H1 (cell line): ENCODE measurements at regions not wholly inside any gene's neighbourhood (a gene's known extent, or its start where the extent isn't known, plus 50 kb on each side); places are given as distances from the start of the nearest gene placed in this dataset.

Experiments used
- CBX5 ChIP-seq: fragments of 300-800, 300-1000 bp; sonication (generic); IDR thresholded peaks from 2 replicates; pipeline ENCODE4 v1.7.1; 2016; ENCODE audit warnings: antibody characterized with exemption, low read length, low read depth
- CTCF ChIP-seq, 3 experiments: IDR thresholded peaks; 1 replicate in 2 of 3; 2 replicates in 1 of 3; pipeline versions ENCODE4 v1.5.1 to v1.6.1; 2011; ENCODE audit warnings: low read length in 3 of 3, mild to moderate bottlenecking in 3 of 3, inconsistent platforms in 2 of 3, low read depth in 1 of 3, moderate library complexity in 1 of 3; ENCODE audit not compliant: insufficient read depth in 1 of 3; ENCODE audit errors: control extremely low read depth in 1 of 3
- EZH2 ChIP-seq: fragments of 200-600 bp; sonication (generic); IDR thresholded peaks from 2 replicates; pipeline ENCODE4 v1.7.1; 2012; ENCODE audit warnings: low read depth, mild to moderate bottlenecking, moderate library complexity, low read length, inconsistent platforms; ENCODE audit not compliant: severe bottlenecking
- SP4 ChIP-seq: IDR thresholded peaks from 2 replicates; pipeline ENCODE4 v1.6.1; 2012; ENCODE audit warnings: low read length, inconsistent platforms

- TF ChIP-seq CBX5: no peak
- TF ChIP-seq EZH2: no peak
- no peak for TF ChIP-seq SP4
- no peak for TF ChIP-seq CTCF (IDR thresholded peaks at IDR 0.05; ENCODE audit: control extremely low read depth in 1 of 3, insufficient read depth in 1 of 3, low read depth in 1 of 3, low read length in 3 of 3)
Measured at GRCh38 chr16:9545522-9546437, 454.3 kb downstream of the HAPSTR1 start.
